HL-60 (cell line): ENCODE measurements at regions not wholly inside any gene's neighbourhood (a gene's known extent, or its start where the extent isn't known, plus 50 kb on each side); places are given as distances from the start of the nearest gene placed in this dataset.
"Not testable (repeated sequence)": the region's sequence is repeated elsewhere in the genome, so short reads cannot be mapped to it uniquely, and the experiment has no call there.

Source experiments
- DNase-seq, 2 experiments: peaks; one replicate each; pipeline ENCODE4 v3.0.0-alpha.2; 2010 to 2020; ENCODE audit warnings: low read depth in 1 of 2, low spot score in 1 of 2
- H3K27ac ChIP-seq: fragments of 250-450 bp; sonication (Bioruptor Pico); replicated peaks from 2 replicates; pipeline ENCODE4 v1.5.1; 2020; ENCODE audit warnings: mild to moderate bottlenecking, moderate library complexity
- H3K27me3 ChIP-seq: fragments of 250-450 bp; sonication (Bioruptor Pico); 2 replicates; pipeline ENCODE4 v1.5.1; 2021; ENCODE audit warnings: mild to moderate bottlenecking, moderate library complexity; ENCODE audit not compliant: insufficient read depth, poor library complexity, severe bottlenecking
- H3K4me3 ChIP-seq: replicated peaks from 2 replicates; pipeline ENCODE4 v1.5.1; 2011; ENCODE audit warnings: mild to moderate bottlenecking, control low read depth, low read length; ENCODE audit not compliant: insufficient read depth
- CTCF ChIP-seq: IDR thresholded peaks from one replicate; pipeline ENCODE4 v1.5.1; 2011; ENCODE audit warnings: low read length, control low read depth, inconsistent platforms; ENCODE audit not compliant: insufficient read depth
- GABPA ChIP-seq: IDR thresholded peaks from 2 replicates; pipeline ENCODE4 v1.6.1; 2012; ENCODE audit warnings: low read depth
- POLR2AphosphoS5 ChIP-seq: IDR thresholded peaks from 2 replicates; pipeline ENCODE4 v1.6.1; 2012; ENCODE audit warnings: low read depth
- REST ChIP-seq: IDR thresholded peaks from 2 replicates; pipeline ENCODE4 v1.6.1; 2012; ENCODE audit warnings: low read depth; ENCODE audit not compliant: insufficient replicate concordance
- SPI1 ChIP-seq: IDR thresholded peaks from 2 replicates; pipeline ENCODE4 v1.6.1; 2012; ENCODE audit warnings: low read depth, mild to moderate bottlenecking, borderline replicate concordance

- no peak overlapping the region for H3K27ac ChIP-seq
These were observed 89.6 kb downstream of the SPRY4 start for GRCh38 chr5:142235050-142235797.

GRCh38 chr5:142233083-142234032, 91.5 kb downstream of the SPRY4 start:
- H3K27ac ChIP-seq: no peak overlapping the region

More at GRCh38 chr5:142235050-142235797, 89.6 kb downstream of the SPRY4 start:
- no peak for DNase-seq
- Histone ChIP-seq H3K27me3 (no peaks in the 10 kb centered on the region), H3K4me3 (no peak overlapping the region)
- TF ChIP-seq GABPA (no peak), POLR2AphosphoS5 (no peak), CTCF (no peak), SPI1 (no peak), REST (no peak)

GRCh38 chr5:142230949-142231348, 93.9 kb downstream of the SPRY4 start:
- H3K27ac ChIP-seq, H3K4me3 ChIP-seq, DNase-seq, H3K27me3 ChIP-seq: not testable (repeated sequence)

More at GRCh38 chr5:142233083-142234032, 91.5 kb downstream of the SPRY4 start:
- Histone ChIP-seq H3K27me3 (no peaks in the 10 kb centered on the region), H3K4me3 (no peak overlapping the region)
- DNase-seq: no peak
- no peak for TF ChIP-seq GABPA
- no peak for TF ChIP-seq POLR2AphosphoS5
- no peak for TF ChIP-seq REST
- no peak for TF ChIP-seq CTCF
- TF ChIP-seq SPI1: no peak

GRCh38 chr5:142225141-142225540, 99.7 kb downstream of the SPRY4 start:
- DNase-seq: no peak
- H3K4me3 ChIP-seq: no peak overlapping the region
- H3K27ac ChIP-seq: no peak overlapping the region
- TF ChIP-seq SPI1: no peak
- TF ChIP-seq CTCF: no peak
- no peak for TF ChIP-seq GABPA
- no peak for TF ChIP-seq POLR2AphosphoS5
- no peak for TF ChIP-seq REST
- H3K27me3 ChIP-seq: no peaks in the 10 kb centered on the region
